H7 (cell line): ENCODE measurements at regions not wholly inside any gene's neighbourhood (a gene's known extent, or its start where the extent isn't known, plus 50 kb on each side); places are given as distances from the start of the nearest gene placed in this dataset.
"Not testable (repeated sequence)": the region's sequence is repeated elsewhere in the genome, so short reads cannot be mapped to it uniquely, and the experiment has no call there.

ENCODE experiments used
- DNase-seq: peaks from one replicate; pipeline ENCODE4 v3.0.0; 2012
- H3K27me3 ChIP-seq: 2 replicates; pipeline ENCODE4 v1.6.0; 2011; ENCODE audit warnings: mild to moderate bottlenecking, low read length; ENCODE audit not compliant: control insufficient read depth, insufficient read depth
- H3K36me3 ChIP-seq: replicated peaks from 2 replicates; pipeline ENCODE4 v1.5.1; 2011; ENCODE audit warnings: low read length; ENCODE audit not compliant: control insufficient read depth, insufficient read depth
- H3K4me3 ChIP-seq: 2 replicates; pipeline ENCODE4 v1.5.1; 2011; ENCODE audit warnings: low read depth, mild to moderate bottlenecking, control low read depth, low read length, moderate library complexity; ENCODE audit not compliant: insufficient read depth

- Histone ChIP-seq H3K36me3 (no peaks in the 10 kb centered on the region), H3K4me3 (no peak overlapping the region), H3K27me3 (no peaks in the 10 kb centered on the region)
- no peak for DNase-seq
Measured at GRCh38 chr7:149564340-149565095, 66.9 kb upstream of the ZNF746 start.

GRCh38 chr7:149562602-149563001 is 65.0 kb upstream of the ZNF746 start:
- Histone ChIP-seq H3K27me3 (no peaks in the 10 kb centered on the region), H3K4me3 (no peak overlapping the region), H3K36me3 (no peaks in the 10 kb centered on the region; the same call in 1 of the 2 replicates)
- DNase-seq = no peak

GRCh38 chr7:149561072-149561471 is 63.5 kb upstream of the ZNF746 start:
- Histone ChIP-seq H3K4me3 (no peak overlapping the region), H3K36me3 (no peaks in the 10 kb centered on the region; the same call in 1 of the 2 replicates), H3K27me3 (no peaks in the 10 kb centered on the region)
- no peak for DNase-seq

- Histone ChIP-seq H3K27me3 (no peaks in the 10 kb centered on the region), H3K4me3 (no peak overlapping the region), H3K36me3 (no peaks in the 10 kb centered on the region; the same call in 1 of the 2 replicates)
- no peak for DNase-seq
Measured at GRCh38 chr7:149559711-149560110, 62.1 kb upstream of the ZNF746 start.

- H3K4me3 ChIP-seq = no peak overlapping the region
- H3K36me3 ChIP-seq = no peaks in the 10 kb centered on the region; the same call in 1 of the 2 replicates
- no peak for DNase-seq
- no peaks in the 10 kb centered on the region for H3K27me3 ChIP-seq
Measured at GRCh38 chr7:149558149-149558861, 60.7 kb upstream of the ZNF746 start.

- DNase-seq, H3K4me3 ChIP-seq, H3K36me3 ChIP-seq, H3K27me3 ChIP-seq: not testable (repeated sequence)
Measured at GRCh38 chr7:149556525-149556924, 58.9 kb upstream of the ZNF746 start.

GRCh38 chr7:149554821-149555220 is 57.2 kb upstream of the ZNF746 start:
- DNase-seq, H3K27me3 ChIP-seq, H3K4me3 ChIP-seq, H3K36me3 ChIP-seq: not testable (repeated sequence)

- not testable (repeated sequence) for H3K4me3 ChIP-seq, DNase-seq, H3K27me3 ChIP-seq
- H3K36me3 ChIP-seq = peaks cover 11% of the 10 kb centered on the region
Measured at GRCh38 chr7:149553991-149554390, 56.4 kb upstream of the ZNF746 start.

GRCh38 chr7:149552799-149553198 is 55.2 kb upstream of the ZNF746 start:
- peaks cover 14% of the 10 kb centered on the region for H3K36me3 ChIP-seq
- H3K4me3 ChIP-seq = no peak overlapping the region
- no peaks in the 10 kb centered on the region for H3K27me3 ChIP-seq
- no peak for DNase-seq
